Stimulated activated CD8-positive, alpha-beta memory T cell treated with anti-CD3 and anti-CD28 coated beads, Interleukin-15, amount 100 ng/mL, for 48 hours (primary cell): ENCODE measurements at regions not wholly inside any gene's neighbourhood (a gene's known extent, or its start where the extent isn't known, plus 50 kb on each side); places are given as distances from the start of the nearest gene placed in this dataset.

Experiments
- DNase-seq, 2 donors: peaks; one replicate each; pipeline ENCODE4 v3.0.0-alpha.2; 2020; ENCODE audit warnings: low read depth in 2 of 2

DNA sequence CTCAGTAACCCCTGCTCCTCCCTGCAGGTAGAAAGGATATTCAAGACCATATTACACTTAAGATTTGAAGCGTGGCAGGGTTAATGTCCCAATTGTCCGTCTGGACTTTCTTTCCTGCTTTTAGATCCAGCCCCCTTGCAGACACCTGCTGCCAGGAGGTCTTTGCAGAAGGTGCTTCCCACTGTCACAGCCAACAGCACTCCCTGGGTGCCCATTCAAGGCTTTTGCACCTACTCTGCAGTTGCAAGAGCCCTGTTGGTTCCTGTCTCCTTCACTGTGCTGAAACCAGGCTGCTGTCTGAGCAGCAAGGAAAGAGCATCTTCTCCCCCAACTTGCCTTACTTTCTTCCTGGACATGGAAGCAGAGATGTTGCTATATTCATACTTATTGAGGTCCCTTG, 1043.0 kb upstream of the POU3F3 start:
- no peak for DNase-seq

DNA sequence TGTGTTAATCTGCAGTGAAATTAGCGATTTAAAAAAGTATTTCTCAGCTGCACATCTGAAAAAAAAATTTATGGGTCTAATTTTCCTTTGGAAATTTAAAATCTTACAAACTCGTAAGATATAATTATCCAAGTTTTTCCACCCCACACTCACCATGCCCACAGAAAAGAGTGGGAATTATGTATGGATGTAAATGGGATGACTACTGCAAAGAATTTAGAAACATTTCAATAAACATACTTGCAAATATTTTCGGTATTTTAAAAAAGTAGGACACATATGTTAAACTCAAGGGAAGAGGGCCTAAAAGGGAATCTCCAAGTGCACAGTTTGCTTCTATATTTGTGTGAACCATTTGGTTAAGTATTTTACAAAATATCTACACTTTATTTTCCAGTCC, 1039.9 kb upstream of the POU3F3 start:
- DNase-seq, result no peak

DNA sequence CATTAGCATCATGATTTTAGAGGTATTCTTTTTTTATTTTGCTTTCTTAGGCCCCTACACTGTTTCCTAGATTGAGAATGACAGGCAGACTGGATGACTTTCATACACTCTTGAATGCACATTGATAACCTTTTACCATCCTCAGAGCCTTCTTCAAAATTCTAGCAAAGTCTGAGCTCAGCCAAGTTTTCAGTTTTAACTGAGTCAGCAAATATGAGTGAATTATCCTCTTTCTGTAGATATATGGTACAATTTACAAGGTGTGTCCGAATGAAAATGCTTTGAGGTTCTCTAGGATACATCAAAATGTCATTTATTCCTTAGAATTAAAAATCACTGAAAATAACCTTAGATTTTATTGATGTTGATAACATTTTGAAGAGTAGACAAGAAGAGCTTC, 1038.2 kb upstream of the POU3F3 start:
- no peak for DNase-seq

DNA sequence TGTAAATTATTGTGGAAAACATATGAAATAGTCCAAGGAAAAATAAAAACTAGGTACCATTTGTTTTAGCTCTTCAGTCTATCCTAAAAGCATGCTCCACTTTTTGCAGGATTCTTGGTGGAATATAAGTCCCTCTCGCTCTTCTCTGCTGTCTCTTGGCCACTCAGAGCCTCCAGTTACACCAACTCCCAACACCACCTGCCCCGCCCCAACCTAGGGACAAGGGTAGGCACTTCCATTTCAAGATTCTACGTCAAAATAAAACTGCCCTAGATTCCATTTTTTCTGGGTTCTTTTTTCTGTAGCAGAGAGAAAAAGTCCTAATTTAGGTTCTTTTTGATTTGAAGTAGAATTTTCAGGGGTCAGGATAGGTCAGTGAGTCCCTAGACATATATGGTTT, 1036.2 kb upstream of the POU3F3 start:
- no peak for DNase-seq

DNA sequence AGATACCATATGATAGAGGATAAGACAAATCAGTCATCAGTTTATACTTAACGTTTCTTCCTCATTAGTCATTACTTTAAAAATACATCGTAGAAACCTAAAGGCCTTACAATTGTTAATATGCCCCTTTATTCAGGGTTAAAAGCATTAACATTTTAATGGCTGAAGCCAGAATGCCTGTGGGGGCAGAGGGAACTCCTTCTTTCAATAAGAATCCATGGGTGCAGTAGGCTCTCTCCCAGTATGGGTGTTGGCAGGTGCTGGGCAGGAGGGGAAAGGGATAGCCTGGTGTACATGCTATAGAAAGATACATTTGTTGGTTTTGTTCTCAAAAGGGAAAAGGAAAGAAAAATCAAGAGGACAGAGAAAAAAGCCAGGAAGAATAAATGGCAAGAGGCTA, 1035.7 kb upstream of the POU3F3 start:
- DNase-seq, result no peak

DNA sequence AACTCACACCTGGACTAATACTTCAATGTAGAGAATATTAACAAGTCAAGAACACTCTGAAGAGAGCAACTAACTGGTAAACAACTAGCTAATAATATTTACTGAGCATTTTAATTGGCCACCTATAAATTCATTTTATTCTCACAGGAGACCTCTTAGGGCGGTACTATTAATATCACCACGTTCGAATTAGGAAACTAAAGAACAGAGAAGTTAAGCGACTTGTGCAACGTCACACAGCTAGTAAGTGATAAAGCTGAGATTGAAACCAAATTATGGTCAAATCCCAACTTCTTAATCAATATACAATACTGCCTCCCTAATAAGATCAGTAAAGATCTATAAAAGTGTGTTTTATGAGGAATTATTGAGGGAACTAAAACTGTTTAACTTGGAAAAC, 1034.3 kb upstream of the POU3F3 start:
- DNase-seq, result no peak

DNA sequence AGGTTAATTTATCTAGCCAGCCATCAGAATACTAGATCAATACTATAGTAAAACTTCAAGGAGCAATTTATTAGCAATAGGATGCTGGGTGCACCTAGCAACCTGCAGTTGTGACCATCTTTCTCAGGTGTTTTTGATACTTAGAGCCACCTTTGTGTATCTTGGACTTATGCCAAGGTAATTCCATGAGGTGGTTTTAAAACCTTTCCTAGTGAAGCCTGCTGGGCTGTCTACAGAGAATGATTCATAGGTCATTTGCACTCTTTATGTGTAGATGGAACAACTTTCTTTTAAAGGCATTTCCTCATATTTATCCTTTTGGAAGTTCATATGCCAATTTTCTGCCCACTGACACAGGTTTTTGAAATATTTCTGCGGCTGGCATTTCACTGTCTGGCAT, 1030.1 kb upstream of the POU3F3 start:
- no peak for DNase-seq

DNA sequence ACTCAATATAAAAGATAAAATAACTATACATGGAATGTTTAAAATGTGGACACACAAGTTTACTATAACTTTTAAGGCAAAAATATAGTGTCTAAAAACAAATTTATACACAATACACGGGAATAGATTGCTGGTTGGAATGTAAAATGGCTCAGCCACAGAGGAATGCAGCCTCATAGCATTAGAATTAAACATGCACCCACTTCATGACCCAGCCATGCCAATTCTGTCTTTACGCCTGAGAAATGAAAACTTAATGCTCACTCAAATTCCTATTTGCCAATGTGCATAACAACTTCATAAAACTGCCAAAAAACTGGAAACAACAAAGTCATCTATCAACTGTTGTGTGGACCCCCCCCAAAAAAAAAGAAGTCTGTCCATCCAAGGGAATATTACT, 1006.6 kb upstream of the POU3F3 start:
- no peak for DNase-seq

DNA sequence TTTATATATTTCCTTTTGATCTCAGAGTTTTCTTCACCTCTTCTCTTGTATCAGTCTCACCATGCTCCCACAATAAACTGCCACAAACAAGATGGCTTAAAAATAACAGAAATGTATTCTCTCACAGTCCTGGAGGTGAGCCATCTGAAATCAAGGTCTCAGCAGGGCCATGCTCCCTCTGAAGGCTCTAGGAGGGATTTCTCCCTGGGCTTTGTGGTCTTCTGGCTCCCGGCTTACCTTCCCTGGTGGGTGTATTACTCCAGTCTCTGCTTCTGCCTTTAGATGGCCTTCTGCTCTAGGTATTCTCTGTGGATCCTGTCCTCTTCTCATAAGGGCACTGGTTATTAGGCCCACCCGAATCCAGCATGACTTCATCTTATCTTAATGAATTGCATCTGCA, 994.7 kb upstream of the POU3F3 start:
- DNase-seq, result no peak

DNA sequence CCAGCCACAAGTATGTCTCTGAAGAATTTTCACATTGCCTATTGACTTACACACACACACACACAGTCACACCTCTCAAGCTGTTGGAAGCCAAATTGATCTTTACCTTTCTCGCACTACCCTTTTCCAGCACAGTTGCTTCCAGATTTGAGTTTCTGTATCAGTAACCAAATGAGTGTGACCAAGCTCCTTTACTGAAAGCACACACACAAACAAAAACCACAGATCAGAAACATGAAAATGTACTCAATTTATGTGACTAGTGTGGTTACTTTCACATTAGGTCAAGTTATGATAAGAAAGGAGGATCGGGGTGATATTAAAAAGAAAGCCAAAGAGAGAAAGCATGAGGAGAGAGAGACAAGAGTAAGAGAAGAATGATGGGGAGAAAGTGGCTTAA, 993.9 kb upstream of the POU3F3 start:
- no peak for DNase-seq

DNA sequence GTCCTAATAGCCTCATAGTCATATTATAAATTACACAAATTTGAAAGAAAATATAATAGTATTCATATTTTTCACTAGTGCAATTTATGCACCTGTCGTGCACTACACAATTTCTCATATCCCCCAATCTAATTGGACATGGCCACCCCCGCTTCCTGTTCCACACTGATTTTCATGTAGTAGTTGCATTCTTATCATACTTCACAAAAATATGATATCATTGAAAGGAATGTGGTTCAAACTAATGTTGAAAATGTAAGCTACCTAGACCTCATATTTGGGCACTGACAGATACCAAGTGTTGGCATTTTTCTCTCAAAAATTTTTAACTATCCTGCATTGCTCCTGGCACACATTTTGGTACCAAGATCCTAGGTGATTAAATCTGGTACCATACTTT, 985.5 kb upstream of the POU3F3 start:
- no peak for DNase-seq

DNA sequence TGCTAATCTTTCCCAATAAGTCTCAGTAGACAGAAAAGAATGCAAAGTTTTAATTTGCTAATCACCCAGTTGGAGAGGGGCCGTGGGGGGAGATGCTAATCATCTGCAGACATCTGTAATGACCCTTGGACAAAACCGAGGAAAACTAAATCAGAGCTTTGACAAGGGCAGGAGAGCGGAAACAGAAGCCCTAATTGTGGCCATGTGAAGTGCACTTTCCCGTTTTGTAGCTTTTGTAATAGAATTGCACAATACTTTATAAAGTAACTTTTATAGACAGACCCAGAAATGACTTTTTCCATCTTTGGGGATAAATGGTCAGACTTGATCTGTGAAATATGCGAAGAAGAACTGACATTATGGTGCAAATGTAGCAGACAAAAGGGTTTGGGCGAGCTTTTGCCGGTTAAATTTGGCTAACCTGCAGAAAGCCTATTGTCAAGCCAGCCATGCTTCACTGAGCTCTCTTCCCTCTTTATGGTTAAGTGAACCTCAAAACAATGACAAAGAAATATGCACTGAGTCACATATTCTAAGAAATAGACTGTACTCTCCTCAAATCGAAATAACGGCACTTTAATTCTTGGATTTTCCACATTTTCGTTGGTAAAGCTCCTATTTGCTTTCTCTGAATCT, 980.1 kb upstream of the POU3F3 start:
- no peak for DNase-seq

DNA sequence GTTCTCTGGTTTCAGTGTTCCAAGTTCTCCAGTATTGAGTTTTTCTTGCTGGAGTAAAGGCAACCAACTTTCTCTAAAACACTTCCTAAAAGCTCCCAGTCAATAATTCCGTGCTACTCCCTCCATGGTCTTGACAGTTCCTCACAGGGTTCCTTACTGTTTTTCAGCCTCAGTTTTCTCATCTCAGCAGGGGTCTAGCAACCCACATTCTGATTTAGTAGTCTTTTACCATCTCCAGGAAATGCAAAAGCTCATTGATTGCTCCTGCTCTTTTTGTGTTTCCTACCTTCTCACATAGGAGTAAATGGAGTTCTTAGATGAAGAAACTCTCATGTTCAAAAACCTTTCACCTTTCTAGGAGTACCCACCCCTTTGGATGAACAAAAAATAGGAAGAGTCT, 978.8 kb upstream of the POU3F3 start:
- no peak for DNase-seq

DNA sequence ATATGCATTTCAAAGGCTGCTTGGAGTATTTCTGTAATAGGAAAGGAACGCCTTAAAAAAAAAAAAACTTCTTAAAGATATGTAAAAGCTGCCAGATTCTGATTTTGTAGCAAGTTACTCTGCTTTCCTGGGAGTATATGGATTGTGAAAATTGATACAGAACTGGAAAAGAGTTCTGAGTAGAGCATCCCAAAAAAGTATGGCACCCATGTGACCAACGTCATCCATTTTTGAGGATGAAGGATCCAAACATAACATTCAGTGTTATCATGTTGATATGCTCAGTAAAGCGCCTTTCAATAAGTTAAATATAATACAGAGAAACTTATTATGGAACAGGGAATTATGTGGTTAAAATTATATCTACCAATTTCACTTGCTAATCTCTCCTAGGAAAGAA, 978.4 kb upstream of the POU3F3 start:
- DNase-seq, result no peak

DNA sequence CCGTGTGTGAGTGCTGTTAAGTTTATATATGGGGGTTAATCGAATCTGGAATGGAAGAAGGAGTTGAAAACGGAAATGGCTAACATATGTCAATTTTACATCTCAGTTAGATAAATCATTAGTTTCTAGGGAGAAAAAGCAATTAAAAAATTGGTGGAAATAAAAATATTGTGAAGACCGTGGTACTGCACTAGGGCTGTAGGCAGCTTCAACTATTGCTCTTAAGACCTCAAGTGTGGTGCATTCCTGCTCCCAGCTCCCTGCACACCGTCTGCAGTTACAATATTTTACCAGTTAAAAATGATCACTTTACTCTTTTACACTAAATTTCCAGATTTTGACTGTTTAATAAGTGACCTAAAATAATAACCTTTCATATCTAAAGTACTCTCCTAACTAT, 977.3 kb upstream of the POU3F3 start:
- DNase-seq, result no peak

DNA sequence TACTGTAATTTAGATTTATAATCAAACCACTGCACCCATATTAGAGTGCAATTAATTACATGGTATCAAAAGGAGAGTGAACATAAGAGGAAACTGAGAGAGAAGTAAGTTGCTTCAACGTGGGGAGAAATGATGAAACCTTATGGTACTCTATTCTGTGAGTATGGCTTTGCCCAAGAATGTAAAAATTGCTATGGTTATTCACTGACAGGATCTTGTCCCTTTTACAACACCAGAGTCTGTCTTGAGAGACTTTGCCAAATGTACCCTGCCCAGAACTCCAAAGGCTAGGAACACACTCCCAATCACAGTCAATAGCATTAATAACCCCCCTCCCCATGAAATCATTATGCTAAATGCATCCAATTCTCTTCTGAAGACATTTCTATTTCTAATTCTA, 974.8 kb upstream of the POU3F3 start:
- DNase-seq, result no peak

DNA sequence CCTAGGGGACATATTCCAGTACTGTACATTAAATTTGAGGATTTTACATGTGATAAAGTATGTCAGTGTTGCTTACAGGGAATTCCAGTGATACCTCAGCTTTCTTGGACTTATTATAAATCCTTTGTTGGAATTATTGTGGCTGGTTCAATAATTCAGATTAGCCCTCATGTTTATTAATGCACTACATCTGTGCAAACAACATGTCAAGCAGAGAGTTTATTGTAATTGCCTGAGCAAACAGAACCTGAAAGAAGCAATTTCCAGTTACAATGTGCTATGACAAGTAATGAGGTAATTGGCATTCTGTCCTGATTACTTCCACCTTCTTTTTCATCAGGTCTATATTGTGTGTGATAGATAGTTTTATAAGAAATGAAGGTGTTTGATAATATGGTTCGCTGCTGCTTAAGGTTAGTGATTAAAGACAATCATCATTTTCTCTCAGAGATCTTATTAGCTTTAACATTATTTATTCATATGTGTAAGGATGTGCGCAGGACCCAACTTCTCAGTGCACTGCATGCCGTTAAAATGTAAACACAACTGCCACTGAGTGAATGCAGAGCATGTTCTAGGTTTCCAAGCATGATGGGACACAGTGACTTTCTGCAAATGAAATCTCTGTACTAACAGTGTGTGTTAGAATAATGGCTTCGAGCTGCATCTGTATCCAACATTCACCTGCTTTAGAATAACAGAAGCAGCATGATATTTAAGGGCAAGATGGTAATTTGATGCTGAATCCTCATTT, 973.7 kb upstream of the POU3F3 start:
- DNase-seq, result no peak

DNA sequence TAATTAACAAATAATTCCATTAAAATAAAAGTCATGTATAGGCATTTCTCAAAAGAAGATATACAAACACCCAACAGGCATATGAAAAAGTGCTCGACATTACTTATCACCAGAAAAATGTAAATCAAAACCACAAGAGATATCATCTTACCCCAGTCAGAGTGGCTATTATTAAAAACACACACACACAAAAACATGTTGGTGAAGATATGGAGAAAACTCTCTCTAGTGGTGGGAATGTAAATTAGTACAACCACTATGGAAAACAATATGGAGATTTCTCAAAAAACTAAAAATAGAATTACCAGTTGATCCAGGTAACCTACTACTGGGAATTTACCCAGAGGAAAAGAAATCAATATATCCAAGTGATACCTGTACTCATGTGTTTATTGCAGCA, 966.3 kb upstream of the POU3F3 start:
- DNase-seq, result no peak

DNA sequence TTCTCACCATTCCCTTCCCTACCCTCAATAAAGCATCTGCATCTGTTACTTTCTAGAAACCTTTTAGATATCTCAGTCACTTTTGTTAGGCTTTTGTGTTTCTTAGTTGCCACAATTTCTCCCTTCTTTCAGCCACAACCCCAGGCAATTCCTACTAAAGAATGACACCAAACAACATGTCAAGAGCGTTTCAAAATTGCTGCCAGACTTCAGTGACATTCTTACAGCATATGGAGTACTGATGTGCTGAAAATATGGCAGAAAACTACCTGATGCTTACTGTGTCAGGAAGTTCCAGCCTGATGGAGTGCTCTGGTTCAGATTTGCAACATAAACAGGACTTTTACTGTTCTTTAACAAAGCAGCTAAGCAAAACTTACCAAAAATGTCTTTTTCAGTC, 957.7 kb upstream of the POU3F3 start:
- DNase-seq, result no peak

DNA sequence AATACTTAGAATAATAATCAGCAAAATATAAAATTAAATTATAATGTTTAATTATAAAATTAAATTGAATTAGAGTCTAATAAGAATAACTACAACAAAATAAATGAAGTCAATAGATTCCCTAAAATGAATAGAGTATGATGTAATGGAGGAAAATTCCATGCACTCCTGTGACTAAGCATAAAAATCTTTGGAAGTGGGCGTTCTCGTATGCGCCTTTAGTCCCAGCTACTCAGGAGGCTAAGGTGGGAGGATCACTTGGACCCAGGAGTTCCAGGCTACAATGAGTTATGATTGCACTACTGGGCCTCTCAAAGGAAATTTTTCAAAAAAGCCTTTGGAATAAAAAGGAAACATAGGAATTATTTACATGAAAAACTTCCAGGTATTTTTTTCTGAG, 955.4 kb upstream of the POU3F3 start:
- no peak for DNase-seq

DNA sequence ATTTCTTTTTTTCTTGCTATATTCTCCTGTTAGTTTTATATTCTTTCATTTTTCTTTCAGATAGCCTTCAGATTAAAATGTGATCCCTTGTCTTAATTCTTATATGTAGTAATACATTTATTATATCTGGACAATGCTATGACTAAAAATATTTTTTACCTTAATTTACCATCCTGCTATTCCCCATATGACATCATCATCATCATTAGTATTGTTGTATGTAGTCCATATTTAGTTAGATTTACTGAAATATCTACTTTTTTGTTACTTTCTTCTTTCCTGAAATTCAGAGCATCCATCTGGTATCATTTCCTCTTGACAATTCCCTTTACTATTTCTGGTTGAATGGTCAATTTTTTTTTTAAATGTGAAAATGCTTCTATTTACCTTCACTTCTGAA, 951.6 kb upstream of the POU3F3 start:
- DNase-seq, result no peak

DNA sequence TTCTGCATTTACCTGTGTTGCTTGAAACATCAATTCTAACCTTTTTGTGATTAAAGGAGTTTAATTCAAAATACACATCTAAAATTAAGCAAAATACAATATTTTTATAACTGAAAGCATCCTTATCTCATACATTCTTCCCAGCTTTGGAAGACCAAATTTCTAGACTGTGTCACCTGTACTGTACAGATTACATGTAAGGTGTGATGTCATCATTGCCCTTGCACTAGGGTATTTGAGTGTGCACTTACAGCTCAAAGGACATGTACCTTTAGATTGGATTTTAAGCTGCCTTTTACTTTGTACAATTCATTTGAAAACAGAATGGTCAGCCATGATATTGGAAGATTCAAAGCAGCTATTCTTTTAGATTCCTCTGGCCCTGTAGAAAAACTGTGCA, 932.8 kb upstream of the POU3F3 start:
- no peak for DNase-seq

DNA sequence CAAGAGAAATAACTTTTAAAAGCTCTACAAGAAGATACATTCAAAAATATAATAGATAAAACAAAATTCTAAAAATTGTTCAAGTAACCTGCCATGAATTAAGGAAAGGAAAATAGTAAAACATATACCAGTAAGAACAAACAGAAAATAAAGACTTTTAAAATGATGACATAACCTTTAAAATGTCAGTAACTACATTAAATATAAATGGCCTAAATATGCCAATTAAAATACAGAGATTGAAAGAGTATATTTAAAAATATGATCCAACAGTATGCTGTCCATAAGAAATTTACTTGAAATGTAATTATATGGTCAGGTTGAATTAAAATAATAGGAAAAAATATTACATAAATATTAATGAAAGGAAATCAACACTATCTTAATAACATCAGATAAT, 911.7 kb upstream of the POU3F3 start:
- no peak for DNase-seq

DNA sequence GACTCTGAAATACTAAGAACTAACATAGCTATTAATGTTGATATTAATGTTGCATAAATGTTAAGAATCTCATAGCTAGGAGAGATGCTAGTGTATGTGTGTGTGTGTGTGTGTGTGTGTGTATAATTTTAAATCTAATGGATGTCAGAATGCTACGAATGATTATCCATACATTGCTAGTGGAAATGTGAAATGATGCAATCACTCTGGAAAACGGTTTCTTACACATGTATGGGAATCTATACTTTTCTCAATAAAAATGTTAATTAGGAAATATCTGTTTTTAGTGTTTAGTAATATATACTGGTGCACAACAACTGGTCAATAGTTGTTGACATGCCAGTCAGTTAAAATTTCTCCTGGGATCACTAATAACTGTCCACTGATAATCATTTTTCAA, 908.8 kb upstream of the POU3F3 start:
- no peak for DNase-seq
